ENCODE measurements at regions not wholly inside any gene's neighbourhood (a gene's known extent, or its start where the extent isn't known, plus 50 kb on each side); places are given as distances from the start of the nearest gene placed in this dataset.

- no peak for TF ChIP-seq CTCF (IDR thresholded peaks at IDR 0.05; ENCODE audit: borderline replicate concordance)
- Histone ChIP-seq H3K4me3 (no peak overlapping the region), H3K27me3 (ENCODE audit: low read depth) (no peaks in the 10 kb centered on the region), H3K27ac (replicated peaks) (no peak overlapping the region), H3K36me3 (no peaks in the 10 kb centered on the region), H3K4me1 (no peaks in the 10 kb centered on the region), H3K9me3 (replicated peaks) (no peaks in the 10 kb centered on the region)
- intact Hi-C loops (cut with micrococcal nuclease): no loop called here
- DNase-seq: no peak
These were observed 146.5 kb upstream of the CDH10 start for GRCh38 chr5:24791326-24791725.

GRCh38 chr5:24789611-24790351, 145.0 kb upstream of the CDH10 start:
- Histone ChIP-seq H3K4me1 (no peaks in the 10 kb centered on the region), H3K9me3 (replicated peaks) (no peaks in the 10 kb centered on the region)
- intact Hi-C loops (cut with micrococcal nuclease): no loop called here

GRCh38 chr5:24788829-24789514, 144.2 kb upstream of the CDH10 start:
- no peak for DNase-seq
- H3K9me3 ChIP-seq (replicated peaks): no peaks in the 10 kb centered on the region
- TF ChIP-seq CTCF (IDR thresholded peaks at IDR 0.05; ENCODE audit: borderline replicate concordance): no peak
- no peaks in the 10 kb centered on the region for H3K36me3 ChIP-seq
- intact Hi-C loops (cut with micrococcal nuclease): no loop called here
- no peaks in the 10 kb centered on the region for H3K27me3 ChIP-seq (ENCODE audit: low read depth)
- H3K4me1 ChIP-seq: no peaks in the 10 kb centered on the region
- no peak overlapping the region for H3K27ac ChIP-seq (replicated peaks)
- H3K4me3 ChIP-seq: no peak overlapping the region

More at GRCh38 chr5:24789611-24790351, 145.0 kb upstream of the CDH10 start:
- H3K27me3 ChIP-seq (ENCODE audit: low read depth): no peaks in the 10 kb centered on the region
- no peak overlapping the region for H3K4me3 ChIP-seq
- H3K27ac ChIP-seq (replicated peaks): no peak overlapping the region
- no peak for DNase-seq
- H3K36me3 ChIP-seq: no peaks in the 10 kb centered on the region
- TF ChIP-seq CTCF (IDR thresholded peaks at IDR 0.05; ENCODE audit: borderline replicate concordance): no peak

- Histone ChIP-seq H3K4me3 (no peak overlapping the region), H3K36me3 (no peaks in the 10 kb centered on the region), H3K27ac (replicated peaks) (no peak overlapping the region), H3K27me3 (ENCODE audit: low read depth) (no peaks in the 10 kb centered on the region), H3K9me3 (replicated peaks) (no peaks in the 10 kb centered on the region), H3K4me1 (no peaks in the 10 kb centered on the region)
- no peak for TF ChIP-seq CTCF (IDR thresholded peaks at IDR 0.05; ENCODE audit: borderline replicate concordance)
- DNase-seq: no peak
- intact Hi-C loops (cut with micrococcal nuclease): no loop called here
These were observed 141.3 kb upstream of the CDH10 start for GRCh38 chr5:24786108-24786507.

GRCh38 chr5:24783596-24783995, 138.8 kb upstream of the CDH10 start:
- no peaks in the 10 kb centered on the region for H3K36me3 ChIP-seq
- DNase-seq: no peak
- H3K27ac ChIP-seq (replicated peaks): no peak overlapping the region
- TF ChIP-seq CTCF (IDR thresholded peaks at IDR 0.05; ENCODE audit: borderline replicate concordance): no peak
- no peaks in the 10 kb centered on the region for H3K27me3 ChIP-seq (ENCODE audit: low read depth)
- no peaks in the 10 kb centered on the region for H3K4me1 ChIP-seq
- H3K9me3 ChIP-seq (replicated peaks): no peaks in the 10 kb centered on the region
- intact Hi-C loops (cut with micrococcal nuclease): no loop called here
- no peak overlapping the region for H3K4me3 ChIP-seq

Data from left ventricle myocardium inferior (tissue), 1 donor.